Upper lobe of left lung (tissue), 4 donors: ENCODE measurements at regions not wholly inside any gene's neighbourhood (a gene's known extent, or its start where the extent isn't known, plus 50 kb on each side); places are given as distances from the start of the nearest gene placed in this dataset.
"Not testable (repeated sequence)": the region's sequence is repeated elsewhere in the genome, so short reads cannot be mapped to it uniquely, and the experiment has no call there.

Source experiments
- EP300 ChIP-seq, 4 donors: sonication (generic); formaldehyde crosslinking; IDR thresholded peaks; one replicate each; pipeline ENCODE4 v1.5.1; 2017; ENCODE audit warnings: antibody characterized with exemption in 4 of 4, control low read depth in 2 of 4
- POLR2A ChIP-seq, 4 donors: fragments of 450-650 bp; IDR thresholded peaks; one replicate each; pipeline ENCODE4 v1.5.1; 2016 to 2017; ENCODE audit warnings: antibody characterized with exemption in 4 of 4, mild to moderate bottlenecking in 2 of 4
- POLR2AphosphoS5 ChIP-seq, 2 donors: sonication (generic); formaldehyde crosslinking; IDR thresholded peaks; one replicate each; pipeline ENCODE4 v1.5.1; 2017; ENCODE audit warnings: antibody characterized with exemption in 2 of 2
- TF ChIP-seq, protein P1 (sequence below), 6 experiments: fragments of 450-650 bp in 4 of 6; fragments of 200-600 bp in 2 of 6; sonication (generic) in 2 of 6; IDR thresholded peaks; one replicate each; pipeline ENCODE4 v1.5.1; 2016 to 2019; ENCODE audit warnings: antibody characterized with exemption in 6 of 6

DNA sequence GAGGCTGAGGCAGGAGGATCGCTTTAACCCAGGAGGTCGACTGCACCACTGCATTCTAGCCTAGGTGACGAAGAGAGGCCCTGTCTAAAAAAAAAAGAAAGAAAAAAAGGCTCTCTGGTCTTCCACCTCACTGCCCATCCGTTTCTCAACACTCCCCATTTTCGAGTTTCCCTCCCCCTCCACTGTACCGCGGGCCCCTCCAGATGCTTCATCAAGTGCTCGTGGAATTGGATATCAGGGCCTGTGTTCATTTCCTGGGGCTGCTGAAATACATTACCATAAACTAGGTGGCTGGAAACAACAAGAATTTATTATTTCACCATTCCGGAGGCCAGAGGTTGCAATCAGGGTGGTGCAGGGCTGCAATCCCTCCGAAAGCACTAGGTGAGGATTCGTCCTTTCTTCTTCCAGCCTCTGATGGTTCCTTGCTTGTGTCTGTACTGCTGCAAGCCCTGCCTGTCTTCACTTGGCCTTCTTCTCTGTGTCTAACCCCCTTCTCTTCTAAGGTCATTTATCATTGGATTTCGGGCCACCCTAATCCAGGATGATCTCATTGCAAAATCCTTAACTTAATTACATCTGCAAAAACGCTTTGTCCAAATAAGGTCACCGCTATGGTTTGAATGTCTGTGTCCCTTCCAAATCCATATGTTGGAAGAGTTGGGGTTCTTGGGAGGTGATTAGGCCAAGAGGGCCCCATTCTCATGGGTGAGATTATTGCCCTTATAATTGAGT, 135.1 kb downstream of the CRLF3 start:
- TF ChIP-seq, protein P1, sequence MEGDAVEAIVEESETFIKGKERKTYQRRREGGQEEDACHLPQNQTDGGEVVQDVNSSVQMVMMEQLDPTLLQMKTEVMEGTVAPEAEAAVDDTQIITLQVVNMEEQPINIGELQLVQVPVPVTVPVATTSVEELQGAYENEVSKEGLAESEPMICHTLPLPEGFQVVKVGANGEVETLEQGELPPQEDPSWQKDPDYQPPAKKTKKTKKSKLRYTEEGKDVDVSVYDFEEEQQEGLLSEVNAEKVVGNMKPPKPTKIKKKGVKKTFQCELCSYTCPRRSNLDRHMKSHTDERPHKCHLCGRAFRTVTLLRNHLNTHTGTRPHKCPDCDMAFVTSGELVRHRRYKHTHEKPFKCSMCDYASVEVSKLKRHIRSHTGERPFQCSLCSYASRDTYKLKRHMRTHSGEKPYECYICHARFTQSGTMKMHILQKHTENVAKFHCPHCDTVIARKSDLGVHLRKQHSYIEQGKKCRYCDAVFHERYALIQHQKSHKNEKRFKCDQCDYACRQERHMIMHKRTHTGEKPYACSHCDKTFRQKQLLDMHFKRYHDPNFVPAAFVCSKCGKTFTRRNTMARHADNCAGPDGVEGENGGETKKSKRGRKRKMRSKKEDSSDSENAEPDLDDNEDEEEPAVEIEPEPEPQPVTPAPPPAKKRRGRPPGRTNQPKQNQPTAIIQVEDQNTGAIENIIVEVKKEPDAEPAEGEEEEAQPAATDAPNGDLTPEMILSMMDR (IDR thresholded peaks at IDR 0.05): not testable (repeated sequence)
- not testable (repeated sequence) for TF ChIP-seq POLR2AphosphoS5, POLR2A, EP300 (IDR thresholded peaks at IDR 0.05)
